Activated CD8-positive, alpha-beta T cell treated with anti-CD3 and anti-CD28 coated beads, Interleukin-2, amount 10 ng/mL, durations not matched to agents 7 days and 5 days (primary cell): ENCODE measurements at regions not wholly inside any gene's neighbourhood (a gene's known extent, or its start where the extent isn't known, plus 50 kb on each side); places are given as distances from the start of the nearest gene placed in this dataset.
"Not testable (repeated sequence)": the region's sequence is repeated elsewhere in the genome, so short reads cannot be mapped to it uniquely, and the experiment has no call there.

Experiments used
- ATAC-seq: fragments of 150-1000 bp; cut with Tn5 transposase; one replicate; pipeline ENCODE4 v1.10.0; 2021; ENCODE audit warnings: moderate library complexity
- CTCF ChIA-PET: fragments of 350-600 bp; sonication (Branson Sonifier 250); formaldehyde crosslinking; loops from one replicate; lab custom pipeline; 2021; ENCODE audit warnings: antibody characterized with exemption; lab: Charles Lee
- POLR2A ChIA-PET: fragments of 350-600 bp; sonication (Branson Sonifier 250); formaldehyde crosslinking; loops from one replicate; lab custom pipeline; 2021; ENCODE audit warnings: antibody characterized with exemption; lab: Charles Lee
- DNase-seq: peaks from one replicate; pipeline ENCODE4 v3.0.0-alpha.2; 2020
- H3K27ac Mint-ChIP-seq: one replicate; pipeline ENCODE4 v1.8.0; 2021; ENCODE audit warnings: mild to moderate bottlenecking, mixed read lengths
- H3K27me3 Mint-ChIP-seq: one replicate; pipeline ENCODE4 v1.8.0; 2021; ENCODE audit warnings: low read depth, mixed read lengths
- H3K36me3 Mint-ChIP-seq: one replicate; pipeline ENCODE4 v1.8.0; 2021; ENCODE audit warnings: low read depth, mixed read lengths
- H3K4me1 Mint-ChIP-seq: one replicate; pipeline ENCODE4 v1.8.0; 2021; ENCODE audit warnings: low read depth, mixed read lengths
- H3K4me3 Mint-ChIP-seq: one replicate; pipeline ENCODE4 v1.8.0; 2021; ENCODE audit warnings: mild to moderate bottlenecking, mixed read lengths
- H3K9me3 Mint-ChIP-seq: one replicate; pipeline ENCODE4 v1.8.0; 2022; ENCODE audit warnings: mixed read lengths; ENCODE audit not compliant: insufficient read depth

DNA sequence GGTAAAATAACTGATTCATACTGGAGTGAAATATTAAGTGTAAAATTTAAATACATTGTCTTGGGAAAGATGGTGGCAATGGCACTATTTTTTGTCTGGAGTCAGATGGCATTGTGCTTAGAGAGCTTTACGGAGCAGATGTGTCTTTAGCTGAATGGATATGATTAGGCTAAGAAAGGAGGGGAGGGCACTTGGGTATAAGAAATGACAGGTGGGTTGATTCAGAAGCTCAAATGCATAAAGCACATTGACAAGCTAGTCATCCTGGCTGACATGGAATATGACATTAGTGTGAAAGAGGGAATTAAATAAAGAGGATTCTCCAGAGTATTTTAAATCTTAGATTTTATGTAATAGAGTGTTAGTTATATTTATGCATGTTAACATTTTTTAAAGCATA is 570.1 kb upstream of the CBLB start:
- ChIA-PET CTCF (interaction anchor here (1.5 kb wide), 1 partner anchor 14 kb away, joined by 3 read pairs; no protein-coding TSS in a partner anchor), POLR2A (no interaction called here)
- Mint-ChIP-seq H3K9me3 (peaks cover 4% of the 10 kb centered on the region), H3K4me1 (peaks cover 2% of the 10 kb centered on the region), H3K4me3 (no peak overlapping the region), H3K36me3 (no peaks in the 10 kb centered on the region), H3K27ac (no peak overlapping the region), H3K27me3 (no peaks in the 10 kb centered on the region)
- ATAC-seq (no peak), DNase-seq (no peak)

- no peak overlapping the region for H3K27ac Mint-ChIP-seq
- no peak overlapping the region for H3K4me3 Mint-ChIP-seq
These were observed 571.9 kb upstream of the CBLB start for GRCh38 chr3:106440672-106441071.

GRCh38 chr3:106446271-106446670 is 577.5 kb upstream of the CBLB start:
- H3K27me3 Mint-ChIP-seq, result no peaks in the 10 kb centered on the region
- no peak overlapping the region for H3K4me3 Mint-ChIP-seq
- DNase-seq, result no peak
- no peak for ATAC-seq
- ChIA-PET CTCF (no interaction called here), POLR2A (interaction anchor here (0.8 kb wide), 1 partner anchor 1451 kb away, joined by 3 read pairs; no protein-coding TSS in a partner anchor)
- no peaks in the 10 kb centered on the region for H3K9me3 Mint-ChIP-seq
- H3K4me1 Mint-ChIP-seq, result no peaks in the 10 kb centered on the region
- H3K36me3 Mint-ChIP-seq, result no peaks in the 10 kb centered on the region
- no peak overlapping the region for H3K27ac Mint-ChIP-seq

More at GRCh38 chr3:106440672-106441071, 571.9 kb upstream of the CBLB start:
- POLR2A ChIA-PET, result no interaction called here
- DNase-seq (no peak), ATAC-seq (no peak)
- Mint-ChIP-seq H3K36me3 (no peaks in the 10 kb centered on the region), H3K27me3 (no peaks in the 10 kb centered on the region), H3K9me3 (no peaks in the 10 kb centered on the region), H3K4me1 (no peaks in the 10 kb centered on the region)
- CTCF ChIA-PET, result interaction anchor here (1.1 to 1.5 kb wide), 2 partner anchors 10 to 13 kb away, joined by 3 read pairs; no protein-coding TSS in a partner anchor

GRCh38 chr3:106447723-106448301 is 579.0 kb upstream of the CBLB start:
- CTCF ChIA-PET, result no interaction called here
- no peak for DNase-seq
- no peak for ATAC-seq
- POLR2A ChIA-PET, result no interaction called here
- Mint-ChIP-seq H3K4me1 (no peaks in the 10 kb centered on the region), H3K27ac (no peak overlapping the region), H3K27me3 (no peaks in the 10 kb centered on the region), H3K4me3 (no peak overlapping the region), H3K36me3 (no peaks in the 10 kb centered on the region), H3K9me3 (no peaks in the 10 kb centered on the region)

GRCh38 chr3:106448372-106448966 is 579.7 kb upstream of the CBLB start:
- H3K9me3 Mint-ChIP-seq, H3K36me3 Mint-ChIP-seq, ATAC-seq, H3K4me1 Mint-ChIP-seq, H3K27ac Mint-ChIP-seq, CTCF ChIA-PET, H3K27me3 Mint-ChIP-seq, POLR2A ChIA-PET, H3K4me3 Mint-ChIP-seq, DNase-seq: not testable (repeated sequence)

DNA sequence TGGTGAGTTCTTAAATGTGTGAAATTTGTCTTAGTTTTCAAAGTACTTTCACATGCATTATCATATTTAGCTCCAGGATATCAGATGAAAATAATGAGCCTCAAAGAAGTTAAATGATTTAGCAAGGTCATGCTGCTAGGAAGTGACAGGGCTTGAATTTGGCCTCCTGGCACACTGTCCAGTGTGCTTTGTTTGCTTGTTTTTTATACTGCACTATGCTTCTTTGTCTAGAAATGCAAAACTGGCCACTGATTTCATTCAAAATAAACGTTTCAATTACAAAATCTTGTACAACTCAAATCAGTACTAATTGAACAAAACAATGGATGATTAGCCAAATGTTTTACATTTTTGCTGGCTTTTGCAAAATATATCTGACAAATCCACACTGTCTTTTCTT is 583.3 kb upstream of the CBLB start:
- DNase-seq (no peak), ATAC-seq (no peak)
- no peak overlapping the region for H3K27ac Mint-ChIP-seq
- ChIA-PET POLR2A (interaction anchor here (0.7 kb wide), 1 partner anchor 324 kb away, joined by 3 read pairs; no protein-coding TSS in a partner anchor), CTCF (interaction anchor here (1.0 kb wide), 1 partner anchor 157 kb away, joined by 4 read pairs; no protein-coding TSS in a partner anchor)
- H3K27me3 Mint-ChIP-seq, result no peaks in the 10 kb centered on the region
- H3K9me3 Mint-ChIP-seq, result no peaks in the 10 kb centered on the region
- H3K36me3 Mint-ChIP-seq, result no peaks in the 10 kb centered on the region
- H3K4me3 Mint-ChIP-seq, result no peak overlapping the region
- peaks cover under 1% of the 10 kb centered on the region for H3K4me1 Mint-ChIP-seq

DNA sequence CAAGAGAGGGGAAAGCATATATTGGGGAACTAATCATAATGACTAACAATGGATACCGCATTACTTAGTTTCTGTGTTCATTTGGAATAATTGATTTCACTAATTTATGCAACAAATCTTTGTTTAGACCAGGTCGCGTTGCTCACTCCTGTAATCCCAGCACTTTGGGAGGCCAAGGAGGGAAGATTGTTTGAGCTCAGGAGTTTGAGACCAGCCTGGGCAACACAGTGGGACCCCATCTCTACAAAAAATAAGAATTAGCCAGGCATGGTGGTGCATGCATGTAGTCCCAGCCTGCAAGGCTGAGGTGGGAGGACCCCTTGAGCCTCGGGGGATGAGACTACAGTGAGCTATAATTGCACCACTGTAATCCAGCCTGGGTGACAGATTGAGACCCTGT is 585.7 kb upstream of the CBLB start:
- peaks cover 8% of the 10 kb centered on the region for H3K4me1 Mint-ChIP-seq
- no peak overlapping the region for H3K4me3 Mint-ChIP-seq
- no peak for DNase-seq
- no peaks in the 10 kb centered on the region for H3K27me3 Mint-ChIP-seq
- POLR2A ChIA-PET, result no interaction called here
- no peaks in the 10 kb centered on the region for H3K36me3 Mint-ChIP-seq
- H3K27ac Mint-ChIP-seq, result no peak overlapping the region
- CTCF ChIA-PET, result no interaction called here
- no peak for ATAC-seq
- no peaks in the 10 kb centered on the region for H3K9me3 Mint-ChIP-seq

DNA sequence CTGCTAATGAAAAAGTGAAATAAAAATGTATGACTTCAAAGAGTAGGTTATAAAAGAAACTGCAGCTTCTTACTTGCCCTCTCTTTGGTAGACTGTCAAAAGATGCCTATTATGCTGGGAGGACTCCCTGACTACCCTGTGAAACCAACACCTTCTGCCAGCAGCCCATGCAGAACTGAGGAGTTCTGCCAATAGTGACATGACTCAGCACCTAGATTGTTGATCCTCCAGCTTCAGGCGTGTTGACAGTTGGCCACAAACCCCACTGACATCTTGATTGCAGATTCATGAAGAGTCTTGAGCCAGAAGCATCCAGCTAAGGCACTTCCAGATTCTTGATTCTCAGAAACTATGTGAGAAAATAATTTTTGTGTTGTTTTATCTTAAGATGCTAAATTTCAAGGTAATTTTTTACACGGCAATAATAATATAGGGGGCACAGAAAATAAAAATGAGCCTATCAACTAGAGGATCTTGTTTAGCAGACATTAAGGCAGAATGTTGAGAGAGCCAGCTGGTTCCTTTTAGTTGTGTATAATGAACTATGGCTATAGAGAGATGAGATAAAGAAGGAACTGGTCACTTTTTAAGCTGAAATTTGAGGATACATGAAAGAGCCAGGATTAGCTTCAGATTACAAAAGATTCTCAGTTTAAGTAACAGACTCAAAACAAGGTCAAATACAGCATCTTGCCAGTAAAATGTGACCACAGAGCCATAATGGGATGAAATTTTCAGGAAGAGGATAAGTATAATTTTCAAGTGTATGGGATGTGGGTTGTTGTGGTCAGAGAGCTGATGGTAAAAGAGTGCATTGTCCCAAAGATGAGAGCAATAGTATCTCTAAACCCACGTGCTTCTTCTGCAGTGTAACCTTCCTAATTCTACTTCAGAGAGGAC is 588.7 kb upstream of the CBLB start:
- DNase-seq (peak; percentile 34), ATAC-seq (no peak)
- POLR2A ChIA-PET, result no interaction called here
- no peak overlapping the region for H3K4me3 Mint-ChIP-seq
- CTCF ChIA-PET, result no interaction called here
- no peaks in the 10 kb centered on the region for H3K36me3 Mint-ChIP-seq
- peaks cover 8% of the 10 kb centered on the region for H3K4me1 Mint-ChIP-seq
- no peak overlapping the region for H3K27ac Mint-ChIP-seq
- H3K9me3 Mint-ChIP-seq, result no peaks in the 10 kb centered on the region
- no peaks in the 10 kb centered on the region for H3K27me3 Mint-ChIP-seq

DNA sequence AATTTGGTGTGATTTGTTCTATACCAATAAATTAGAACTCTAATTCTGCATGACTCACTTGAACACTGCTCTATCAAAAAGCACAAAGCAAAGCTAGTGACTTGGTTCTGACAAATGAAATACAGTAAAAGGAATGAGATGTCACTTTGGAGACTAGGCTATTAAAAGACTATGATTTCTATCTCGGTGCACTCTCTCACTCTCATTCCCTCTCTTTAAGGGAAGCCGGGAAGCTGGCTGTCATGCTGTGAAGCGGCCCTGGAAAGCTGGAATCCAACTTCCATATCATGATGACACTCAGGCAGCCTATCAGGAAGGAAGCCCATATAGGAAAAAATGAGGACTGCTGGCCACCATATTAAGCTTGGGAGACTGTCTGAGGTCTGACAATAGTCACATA is 590.1 kb upstream of the CBLB start:
- Mint-ChIP-seq H3K36me3 (no peaks in the 10 kb centered on the region), H3K4me3 (no peak overlapping the region), H3K4me1 (peaks cover 8% of the 10 kb centered on the region), H3K27me3 (no peaks in the 10 kb centered on the region), H3K9me3 (peaks cover 5% of the 10 kb centered on the region), H3K27ac (no peak overlapping the region)
- ATAC-seq (no peak), DNase-seq (no peak)
- CTCF ChIA-PET, result no interaction called here
- POLR2A ChIA-PET, result interaction anchor here (0.6 kb wide), 1 partner anchor 632 kb away, joined by 3 read pairs; no protein-coding TSS in a partner anchor

GRCh38 chr3:106466881-106467280 is 598.1 kb upstream of the CBLB start:
- Mint-ChIP-seq H3K4me3 (no peak overlapping the region), H3K4me1 (no peaks in the 10 kb centered on the region), H3K36me3 (peaks cover 1% of the 10 kb centered on the region), H3K27me3 (no peaks in the 10 kb centered on the region), H3K9me3 (peaks cover 16% of the 10 kb centered on the region), H3K27ac (no peak overlapping the region)
- no peak for ATAC-seq
- POLR2A ChIA-PET, result no interaction called here
- CTCF ChIA-PET, result no interaction called here
- no peak for DNase-seq

DNA sequence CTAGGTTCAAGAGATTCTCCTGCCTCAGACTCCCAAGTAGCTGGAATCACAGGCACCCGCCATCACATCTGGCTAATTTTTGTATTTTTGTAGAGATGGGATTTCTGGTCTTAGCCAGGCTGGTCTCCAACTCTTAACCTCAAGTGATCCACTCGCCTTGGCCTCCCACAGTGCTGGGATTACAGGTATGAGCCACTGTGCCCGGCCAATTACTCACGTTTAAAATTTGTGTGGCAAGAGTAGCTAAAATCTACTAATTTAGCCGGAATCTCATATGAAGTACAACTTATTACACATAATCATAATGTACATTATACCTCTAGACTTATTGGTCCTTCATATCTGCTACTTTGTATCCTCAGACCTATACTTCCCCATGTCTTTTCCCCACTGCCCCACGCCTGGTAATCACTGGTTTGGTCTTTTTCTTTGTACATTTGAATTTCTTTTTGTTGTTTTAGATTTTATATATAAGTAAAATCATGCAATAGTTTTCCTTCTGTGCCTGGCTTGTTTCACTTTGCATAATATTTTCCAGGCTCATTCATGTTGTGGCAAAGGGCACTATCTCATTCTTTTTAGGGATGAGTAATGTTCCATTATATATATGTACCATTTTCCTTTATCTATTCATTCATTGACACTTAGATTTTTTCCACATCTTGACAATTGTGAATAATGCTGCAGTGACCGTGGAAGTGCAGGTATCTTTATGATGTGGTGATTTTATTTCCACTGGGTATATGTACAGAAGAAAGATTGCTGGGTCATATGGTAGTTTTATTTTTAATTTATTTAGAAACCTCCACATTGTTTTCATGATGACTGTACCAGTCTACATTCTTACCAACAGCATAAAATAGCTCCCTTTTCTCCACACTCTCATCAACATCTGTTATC is 605.0 kb upstream of the CBLB start:
- POLR2A ChIA-PET, result no interaction called here
- no peaks in the 10 kb centered on the region for H3K36me3 Mint-ChIP-seq
- CTCF ChIA-PET, result interaction anchor here (1.2 kb wide), 1 partner anchor 23 kb away, joined by 3 read pairs; no protein-coding TSS in a partner anchor
- H3K27me3 Mint-ChIP-seq, result no peaks in the 10 kb centered on the region
- peaks cover 35% of the 10 kb centered on the region for H3K9me3 Mint-ChIP-seq
- no peak for DNase-seq
- H3K4me3 Mint-ChIP-seq, result no peak overlapping the region
- ATAC-seq, result no peak
- H3K4me1 Mint-ChIP-seq, result no peaks in the 10 kb centered on the region
- no peak overlapping the region for H3K27ac Mint-ChIP-seq
